Stomach (tissue), 8 donors: ENCODE measurements at regions not wholly inside any gene's neighbourhood (a gene's known extent, or its start where the extent isn't known, plus 50 kb on each side); places are given as distances from the start of the nearest gene placed in this dataset.

ENCODE experiments used
- DNase-seq, 2 donors: peaks; one replicate each; pipeline versions ENCODE4 v3.0.0 to v3.0.0-alpha.2; 2013 to 2019
- H3K27ac ChIP-seq, 5 donors: fragments of 200-600 bp in 4 of 5; sonication (generic) in 4 of 5; one replicate each; pipeline ENCODE4 v1.5.1; 2013 to 2019; ENCODE audit warnings: mild to moderate bottlenecking in 1 of 5, moderate library complexity in 1 of 5
- H3K27me3 ChIP-seq, 3 donors: fragments of 200-600 bp; sonication (generic); one replicate each; pipeline ENCODE4 v1.5.1; 2017 to 2019; ENCODE audit warnings: mixed run types in 1 of 3
- H3K36me3 ChIP-seq, 4 donors: fragments of 200-600 bp; sonication (generic); 1 replicate in 3 of 4; 2 replicates in 1 of 4; pipeline ENCODE4 v1.5.1; 2016 to 2019
- H3K4me1 ChIP-seq, 4 donors: fragments of 200-600 bp; sonication (generic); one replicate each; pipeline ENCODE4 v1.5.1; 2016 to 2019
- H3K4me3 ChIP-seq, 4 donors: fragments of 200-600 bp; sonication (generic) in 3 of 4; one replicate each; pipeline ENCODE4 v1.5.1; 2016 to 2019; ENCODE audit warnings: mild to moderate bottlenecking in 1 of 4
- H3K9me3 ChIP-seq, 4 donors: fragments of 200-600 bp; sonication (generic); one replicate each; pipeline ENCODE4 v1.5.1; 2016 to 2019
- EP300 ChIP-seq: sonication (generic); formaldehyde crosslinking; IDR thresholded peaks from one replicate; pipeline ENCODE4 v1.6.1; 2017; ENCODE audit warnings: antibody characterized with exemption
- POLR2A ChIP-seq, 4 donors: fragments of 450-650 bp; IDR thresholded peaks; one replicate each; pipeline ENCODE4 v1.6.1; 2016; ENCODE audit warnings: antibody characterized with exemption in 4 of 4, control low read depth in 2 of 4, mild to moderate bottlenecking in 1 of 4, moderate library complexity in 1 of 4
- POLR2AphosphoS5 ChIP-seq, 3 donors: sonication (generic); formaldehyde crosslinking; IDR thresholded peaks; one replicate each; pipeline ENCODE4 v1.6.1; 2016; ENCODE audit warnings: antibody characterized with exemption in 3 of 3
- WGBS, 5 donors: extraction: QIAGEN DNeasy Blood & Tissue Kit in 3 of 5; methylation state at CpG; one replicate each; pipeline versions ENCODE4 v1.1.5 to v1.1.7; 2013 to 2018; 5-methylcytosine and 5-hydroxymethylcytosine counted together
- intact Hi-C: fragments of 100-400 bp; cut with DNase I; formaldehyde crosslinking; loops from one replicate; pipeline ENCODE4 v1.15.1; 2023; ENCODE audit warnings: low total_unique reads
- TF ChIP-seq, protein P1 (sequence below), 7 experiments: fragments of 450-650 bp in 4 of 7; fragments of 200-600 bp in 3 of 7; sonication (generic) in 3 of 7; IDR thresholded peaks; one replicate each; pipeline ENCODE4 v1.5.1; 2016 to 2019; ENCODE audit warnings: antibody characterized with exemption in 7 of 7, control low read depth in 2 of 7, mild to moderate bottlenecking in 1 of 7
- donor health status: healthy with polysubstance abuse.
- donor health status: Bipolar disorder and iron deficiency.
- donor health status: healthy.

DNA sequence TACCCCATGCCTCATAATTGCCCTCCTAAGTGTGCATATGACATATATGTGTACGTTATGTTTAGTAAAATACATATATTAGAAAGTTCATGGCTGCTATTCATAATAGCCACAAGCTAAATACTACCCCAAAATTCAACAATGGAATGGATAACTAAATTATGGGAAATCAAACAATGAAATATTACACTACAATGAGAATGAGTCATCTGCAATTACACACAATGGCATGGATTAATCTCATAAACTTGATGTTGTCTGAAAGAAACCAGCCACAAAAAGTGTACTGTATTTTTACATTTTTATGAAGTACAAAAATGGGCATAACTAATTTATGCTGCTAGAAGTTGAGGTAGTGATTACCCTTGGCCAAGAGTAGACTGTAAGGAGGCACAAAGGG lies 477.0 kb downstream of the HAO1 start:
- intact Hi-C loops, result no loop called here
- no peaks in the 10 kb centered on the region for H3K27me3 ChIP-seq
- no peaks in the 10 kb centered on the region for H3K9me3 ChIP-seq
- no peak overlapping the region for H3K4me3 ChIP-seq
- H3K27ac ChIP-seq, result no peak overlapping the region
- TF ChIP-seq, protein P1, sequence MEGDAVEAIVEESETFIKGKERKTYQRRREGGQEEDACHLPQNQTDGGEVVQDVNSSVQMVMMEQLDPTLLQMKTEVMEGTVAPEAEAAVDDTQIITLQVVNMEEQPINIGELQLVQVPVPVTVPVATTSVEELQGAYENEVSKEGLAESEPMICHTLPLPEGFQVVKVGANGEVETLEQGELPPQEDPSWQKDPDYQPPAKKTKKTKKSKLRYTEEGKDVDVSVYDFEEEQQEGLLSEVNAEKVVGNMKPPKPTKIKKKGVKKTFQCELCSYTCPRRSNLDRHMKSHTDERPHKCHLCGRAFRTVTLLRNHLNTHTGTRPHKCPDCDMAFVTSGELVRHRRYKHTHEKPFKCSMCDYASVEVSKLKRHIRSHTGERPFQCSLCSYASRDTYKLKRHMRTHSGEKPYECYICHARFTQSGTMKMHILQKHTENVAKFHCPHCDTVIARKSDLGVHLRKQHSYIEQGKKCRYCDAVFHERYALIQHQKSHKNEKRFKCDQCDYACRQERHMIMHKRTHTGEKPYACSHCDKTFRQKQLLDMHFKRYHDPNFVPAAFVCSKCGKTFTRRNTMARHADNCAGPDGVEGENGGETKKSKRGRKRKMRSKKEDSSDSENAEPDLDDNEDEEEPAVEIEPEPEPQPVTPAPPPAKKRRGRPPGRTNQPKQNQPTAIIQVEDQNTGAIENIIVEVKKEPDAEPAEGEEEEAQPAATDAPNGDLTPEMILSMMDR (IDR thresholded peaks at IDR 0.05), result no peak
- no peak for TF ChIP-seq POLR2A (IDR thresholded peaks at IDR 0.05)
- 65 to 76% (median 73%) methylated on average over 1 of the region's 1 CpG for WGBS, 5 donors
- no peaks in the 10 kb centered on the region for H3K4me1 ChIP-seq
- no peak for DNase-seq
- H3K36me3 ChIP-seq, result no peaks in the 10 kb centered on the region

DNA sequence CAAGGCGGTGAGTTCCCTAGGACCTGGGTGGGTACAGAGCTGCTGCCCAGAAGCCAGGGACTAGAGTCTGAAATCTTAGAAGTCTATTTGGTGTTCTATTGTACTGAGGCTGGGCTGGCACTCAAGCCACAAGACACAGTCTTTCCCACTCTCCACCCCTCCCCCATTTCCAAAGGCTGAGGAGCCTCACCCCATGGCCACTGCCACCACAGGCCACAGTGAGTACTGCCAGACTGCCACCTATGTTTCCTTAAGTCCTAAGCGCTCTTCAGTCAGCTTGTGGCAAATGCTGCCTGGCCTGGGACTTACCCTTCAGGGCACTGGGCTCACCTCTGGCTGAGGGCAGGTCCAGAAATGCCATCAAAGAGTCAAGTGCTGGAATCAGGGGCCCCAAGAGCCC lies 469.3 kb downstream of the HAO1 start:
- intact Hi-C loops, result no loop called here
- no peaks in the 10 kb centered on the region for H3K9me3 ChIP-seq
- no peak for TF ChIP-seq EP300
- TF ChIP-seq, protein P1 (IDR thresholded peaks at IDR 0.05), result no peak
- TF ChIP-seq POLR2A (IDR thresholded peaks at IDR 0.05), result no peak
- no peak for TF ChIP-seq POLR2AphosphoS5 (IDR thresholded peaks at IDR 0.05)
- H3K36me3 ChIP-seq, result no peaks in the 10 kb centered on the region
- DNase-seq, result no peak
- H3K27me3 ChIP-seq, result no peaks in the 10 kb centered on the region
- H3K4me1 ChIP-seq, result no peaks in the 10 kb centered on the region
- no peak overlapping the region for H3K4me3 ChIP-seq
- 50 to 96% (median 74%) methylated on average over 2 of the region's 2 CpGs for WGBS, 5 donors
- no peak overlapping the region for H3K27ac ChIP-seq

DNA sequence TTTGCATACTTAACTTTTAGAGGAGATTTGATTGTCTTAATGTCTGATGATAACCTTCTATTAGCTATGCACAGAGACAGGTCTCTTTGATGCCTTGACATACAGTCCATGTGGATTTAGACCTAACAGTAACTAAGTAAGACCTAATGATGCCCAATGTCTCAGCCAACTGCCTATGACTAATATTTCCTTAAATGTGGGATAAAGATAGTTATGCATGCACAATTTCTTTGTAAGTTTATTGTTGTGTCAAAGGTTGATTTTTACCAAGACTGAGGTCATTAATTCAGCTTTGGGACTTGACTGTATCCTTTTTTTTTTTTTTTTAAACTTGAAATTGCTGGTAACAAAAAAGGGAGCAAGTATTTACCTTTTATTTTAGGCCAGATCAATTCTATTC lies 450.0 kb downstream of the HAO1 start:
- TF ChIP-seq POLR2A (IDR thresholded peaks at IDR 0.05), result no peak
- Histone ChIP-seq H3K9me3 (peaks cover 0 to 12% (median 9%) of the 10 kb centered on the region in 4 donors), H3K4me1 (no peaks in the 10 kb centered on the region), H3K27me3 (no peaks in the 10 kb centered on the region), H3K27ac (no peak overlapping the region), H3K36me3 (no peaks in the 10 kb centered on the region), H3K4me3 (no peak overlapping the region)
- intact Hi-C loops, result no loop called here
- no peak for DNase-seq

DNA sequence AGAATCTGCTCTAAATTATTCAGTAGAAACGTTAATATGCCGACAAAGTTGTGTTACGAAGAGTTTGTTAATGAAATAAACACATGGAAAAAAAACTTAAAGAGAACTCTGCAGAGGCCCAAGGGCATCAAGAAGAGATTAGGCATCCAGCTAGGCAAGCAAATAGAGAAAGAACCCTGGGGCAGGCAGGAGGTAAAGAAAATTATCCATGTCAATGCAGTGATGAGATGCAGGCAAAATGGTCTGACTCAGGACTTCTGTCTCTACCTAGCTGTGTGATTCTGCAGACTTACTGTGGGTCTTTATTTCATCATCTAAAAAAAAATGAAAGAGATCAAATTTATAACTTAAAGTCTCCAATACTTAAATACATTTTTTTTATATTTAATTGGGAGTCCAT lies 448.0 kb downstream of the HAO1 start:
- 67 to 82% (median 80%) methylated on average over 3 of the region's 3 CpGs for WGBS, 5 donors
- H3K27me3 ChIP-seq, result no peaks in the 10 kb centered on the region
- no peaks in the 10 kb centered on the region for H3K36me3 ChIP-seq
- DNase-seq, result no peak
- peaks cover 0 to 12% (median 9%) of the 10 kb centered on the region in 4 donors for H3K9me3 ChIP-seq
- H3K4me1 ChIP-seq, result no peaks in the 10 kb centered on the region
- intact Hi-C loops, result no loop called here
- H3K4me3 ChIP-seq, result no peak overlapping the region
- no peak overlapping the region for H3K27ac ChIP-seq
- TF ChIP-seq EP300 (no peak), POLR2AphosphoS5 (IDR thresholded peaks at IDR 0.05) (no peak), POLR2A (IDR thresholded peaks at IDR 0.05) (no peak)
- TF ChIP-seq, protein P1 (IDR thresholded peaks at IDR 0.05), result no peak

GRCh38 chr20:7493311-7493710 lies 446.9 kb downstream of the HAO1 start:
- intact Hi-C loops, result no loop called here
- Histone ChIP-seq H3K36me3 (no peaks in the 10 kb centered on the region), H3K9me3 (peaks cover 0 to 12% (median 9%) of the 10 kb centered on the region in 4 donors), H3K27ac (no peak overlapping the region), H3K4me1 (no peaks in the 10 kb centered on the region), H3K4me3 (no peak overlapping the region), H3K27me3 (no peaks in the 10 kb centered on the region)
- no peak for DNase-seq
- no peak for TF ChIP-seq EP300
- no peak for TF ChIP-seq POLR2A (IDR thresholded peaks at IDR 0.05)
- TF ChIP-seq POLR2AphosphoS5 (IDR thresholded peaks at IDR 0.05), result no peak
- TF ChIP-seq, protein P1 (IDR thresholded peaks at IDR 0.05), result no peak
- 85 to 92% (median 88%) methylated on average over 2 of the region's 2 CpGs for WGBS, 5 donors
